GM19025 (cell line): ENCODE measurements at regions not wholly inside any gene's neighbourhood (a gene's known extent, or its start where the extent isn't known, plus 50 kb on each side); places are given as distances from the start of the nearest gene placed in this dataset.
"Not testable (repeated sequence)": the region's sequence is repeated elsewhere in the genome, so short reads cannot be mapped to it uniquely, and the experiment has no call there.

ENCODE experiments used
- ATAC-seq: cut with Tn5 transposase; IDR thresholded peaks from one replicate; pipeline ENCODE4 v1.9.1; 2021; ENCODE audit warnings: mild to moderate bottlenecking, low read depth, moderate library complexity; ENCODE audit not compliant: unreplicated experiment

DNA sequence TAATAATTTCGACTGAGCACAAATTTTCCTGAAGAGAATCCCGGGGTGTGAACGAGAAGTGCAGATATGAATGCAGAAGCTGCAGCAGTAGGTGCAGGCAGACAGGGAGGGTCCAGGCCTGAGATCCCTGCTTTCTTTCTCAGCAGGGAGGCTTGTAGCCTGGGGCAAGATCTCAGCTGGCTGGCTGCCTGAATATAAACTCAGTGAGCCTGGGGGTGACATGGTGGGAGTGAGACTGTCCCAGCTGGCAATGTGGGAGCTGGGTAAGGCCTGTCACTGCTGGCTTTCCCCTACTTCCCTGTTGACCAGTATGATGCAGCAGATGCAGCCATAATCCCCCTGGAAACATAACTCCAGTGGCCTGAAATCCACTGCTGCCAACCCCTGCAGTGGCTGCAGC, 325.2 kb downstream of the CETN3 start:
- ATAC-seq: no peak

GRCh38 chr5:90073026-90073570, 336.5 kb downstream of the CETN3 start:
- not testable (repeated sequence) for ATAC-seq

- ATAC-seq: no peak
Observed at GRCh38 chr5:90071656-90072055, 337.9 kb downstream of the CETN3 start.

DNA sequence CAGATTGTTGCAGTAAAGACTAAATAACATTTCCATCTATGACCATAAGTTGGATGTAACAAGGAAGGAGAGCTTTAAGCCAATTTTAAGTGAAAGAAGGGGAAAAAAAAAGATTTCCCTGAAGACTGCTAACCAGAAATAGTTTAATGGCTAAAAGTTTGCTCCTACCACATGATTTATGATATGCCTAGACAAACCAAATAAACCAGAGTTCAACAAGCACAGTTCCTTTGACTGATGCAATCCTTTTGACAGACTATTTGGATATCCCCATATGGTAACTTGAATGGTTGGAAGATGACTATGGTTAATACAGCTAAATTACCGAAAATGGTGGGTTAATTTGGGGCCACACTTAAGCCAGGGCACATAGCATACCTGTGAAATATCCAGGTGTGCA, 338.5 kb downstream of the CETN3 start:
- ATAC-seq: no peak

- ATAC-seq: no peak
Observed at GRCh38 chr5:90066920-90067319, 342.6 kb downstream of the CETN3 start.

DNA sequence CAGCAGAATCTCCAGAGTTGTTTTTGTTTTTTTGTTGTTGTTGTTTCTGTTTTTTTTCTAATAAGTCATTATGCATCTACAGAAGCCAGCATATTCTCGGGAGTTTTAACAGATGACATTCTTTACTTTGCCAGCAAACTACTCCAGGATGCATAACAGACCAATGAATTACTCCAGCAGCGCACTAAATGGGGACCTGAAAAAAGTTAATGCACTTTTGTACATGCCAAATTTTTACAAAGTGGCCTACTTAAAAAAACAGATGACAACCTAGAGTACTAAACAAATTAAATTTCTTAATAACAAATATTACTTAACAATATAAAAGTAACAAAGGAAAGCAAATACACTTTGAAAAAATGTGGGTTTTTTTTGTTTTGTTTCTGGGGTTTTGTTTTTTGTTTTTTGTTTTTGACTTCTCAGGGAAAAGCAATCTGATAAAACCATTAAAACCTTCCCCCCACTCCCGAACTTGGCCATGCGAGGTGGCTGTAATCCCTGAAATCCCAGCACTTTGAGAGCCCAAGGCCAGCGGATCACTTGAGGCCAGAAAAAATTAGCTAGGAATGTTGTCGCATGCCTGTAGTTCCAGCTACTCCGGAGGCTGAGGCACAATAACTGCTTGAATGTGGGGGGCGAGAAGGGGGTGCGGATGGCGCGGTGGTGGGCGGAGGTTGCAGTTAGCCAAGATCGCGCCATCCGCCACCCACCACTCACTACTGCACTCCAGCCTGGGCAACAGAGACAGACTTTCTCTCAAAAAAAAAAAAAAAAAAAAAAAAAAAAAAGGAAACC, 352.4 kb downstream of the CETN3 start:
- ATAC-seq: no peak

DNA sequence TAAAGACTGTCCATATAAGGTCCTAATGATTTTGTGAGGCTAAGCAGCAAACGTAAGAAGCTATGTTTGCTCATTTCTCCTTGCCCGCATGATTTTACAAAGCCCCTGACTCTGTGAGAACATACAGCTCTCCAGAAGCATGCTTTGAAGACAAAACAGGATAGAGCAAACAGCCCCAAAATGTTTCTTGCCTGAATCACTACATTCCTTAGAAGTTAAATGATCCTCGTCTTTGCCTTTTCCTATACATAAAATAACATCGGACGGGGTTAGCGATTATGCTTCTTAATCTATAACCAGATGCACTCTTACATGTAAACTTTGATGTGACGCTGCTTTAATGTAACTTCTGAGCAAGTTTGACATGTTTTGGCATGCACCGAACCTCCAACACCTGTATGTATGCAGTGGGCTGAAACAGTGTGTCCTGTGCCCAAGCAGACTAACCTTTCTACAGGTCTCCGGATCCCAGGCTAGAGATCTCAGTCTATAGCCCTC, 353.7 kb downstream of the CETN3 start:
- no peak for ATAC-seq

GRCh38 chr5:90054612-90055011, 354.9 kb downstream of the CETN3 start:
- no peak for ATAC-seq

DNA sequence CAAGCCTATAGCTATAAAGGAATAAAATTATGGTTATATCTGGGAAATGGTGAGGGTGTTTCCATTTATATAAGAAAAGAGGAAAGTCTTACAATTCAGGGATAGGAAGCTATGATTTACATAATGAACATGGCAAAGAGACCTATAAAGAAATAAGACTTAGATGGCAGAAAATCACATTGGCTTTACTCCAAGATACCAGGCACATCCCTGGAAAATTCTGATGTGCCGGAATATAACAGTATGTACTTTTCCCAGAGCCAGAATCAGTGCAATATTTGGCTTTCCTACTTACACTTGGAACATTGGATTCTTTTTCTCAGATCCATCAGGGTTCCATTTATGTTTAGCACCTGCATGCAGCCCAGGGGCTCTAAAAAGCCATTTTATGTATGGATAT, 357.8 kb downstream of the CETN3 start:
- no peak for ATAC-seq

DNA sequence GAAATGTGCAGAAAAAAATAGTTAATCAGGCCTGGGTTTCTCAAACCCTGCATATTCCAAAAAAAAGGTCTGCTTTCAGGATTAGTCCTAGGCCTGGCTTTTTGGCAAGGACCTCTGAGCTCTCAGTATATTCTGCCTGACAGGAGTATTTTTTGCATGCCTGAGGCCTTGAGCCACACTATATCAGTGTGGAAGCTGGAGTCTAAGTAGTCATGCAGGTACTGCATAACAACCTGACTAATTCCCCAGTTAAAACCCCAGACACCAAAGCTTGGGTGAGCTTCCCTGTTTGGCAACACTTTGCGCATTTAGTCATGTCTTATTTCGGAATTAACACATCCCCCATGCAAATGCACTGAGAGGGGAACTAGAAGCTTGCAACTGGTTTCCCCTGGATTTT, 359.5 kb downstream of the CETN3 start:
- no peak for ATAC-seq

GRCh38 chr5:90047113-90047512, 362.4 kb downstream of the CETN3 start:
- ATAC-seq: no peak

DNA sequence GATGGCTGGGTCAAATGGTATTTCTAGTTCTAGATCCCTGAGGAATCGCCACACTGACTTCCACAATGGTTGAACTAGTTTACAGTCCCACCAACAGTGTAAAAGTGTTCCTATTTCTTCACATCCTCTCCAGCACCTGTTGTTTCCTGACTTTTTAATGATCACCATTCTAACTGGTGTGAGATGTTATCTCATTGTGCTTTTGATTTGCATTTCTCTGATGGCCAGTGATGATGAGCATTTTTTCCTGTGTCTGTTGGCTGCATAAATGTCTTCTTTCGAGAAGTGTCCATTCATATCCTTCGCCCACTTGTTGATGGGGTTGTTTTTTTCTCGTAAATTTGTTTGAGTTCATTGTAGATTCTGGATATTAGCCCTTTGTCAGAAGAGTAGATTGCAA, 369.5 kb downstream of the CETN3 start:
- not testable (repeated sequence) for ATAC-seq

DNA sequence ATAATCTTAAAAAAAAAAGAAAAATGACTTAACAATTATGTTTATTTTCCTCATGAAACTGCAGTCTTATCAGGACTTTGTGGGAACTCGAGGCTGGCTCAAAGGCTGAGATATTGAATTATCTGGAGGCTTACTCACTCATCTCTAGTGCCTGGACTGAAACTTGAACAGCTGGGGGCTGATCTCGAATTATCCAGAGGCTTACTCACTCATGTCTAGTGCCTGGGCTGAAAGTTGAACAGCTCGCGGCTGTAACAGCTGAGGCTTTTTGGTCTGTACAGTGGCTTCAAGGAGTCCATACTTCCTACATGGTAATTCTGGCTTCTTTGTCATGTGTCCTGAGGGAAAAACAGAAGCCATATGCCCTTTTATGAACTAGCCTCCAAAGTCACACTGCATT, 371.9 kb downstream of the CETN3 start:
- no peak for ATAC-seq

- ATAC-seq: no peak
Observed at GRCh38 chr5:90022711-90023053, 386.9 kb downstream of the CETN3 start.

GRCh38 chr5:90022002-90022710, 387.4 kb downstream of the CETN3 start:
- no peak for ATAC-seq

DNA sequence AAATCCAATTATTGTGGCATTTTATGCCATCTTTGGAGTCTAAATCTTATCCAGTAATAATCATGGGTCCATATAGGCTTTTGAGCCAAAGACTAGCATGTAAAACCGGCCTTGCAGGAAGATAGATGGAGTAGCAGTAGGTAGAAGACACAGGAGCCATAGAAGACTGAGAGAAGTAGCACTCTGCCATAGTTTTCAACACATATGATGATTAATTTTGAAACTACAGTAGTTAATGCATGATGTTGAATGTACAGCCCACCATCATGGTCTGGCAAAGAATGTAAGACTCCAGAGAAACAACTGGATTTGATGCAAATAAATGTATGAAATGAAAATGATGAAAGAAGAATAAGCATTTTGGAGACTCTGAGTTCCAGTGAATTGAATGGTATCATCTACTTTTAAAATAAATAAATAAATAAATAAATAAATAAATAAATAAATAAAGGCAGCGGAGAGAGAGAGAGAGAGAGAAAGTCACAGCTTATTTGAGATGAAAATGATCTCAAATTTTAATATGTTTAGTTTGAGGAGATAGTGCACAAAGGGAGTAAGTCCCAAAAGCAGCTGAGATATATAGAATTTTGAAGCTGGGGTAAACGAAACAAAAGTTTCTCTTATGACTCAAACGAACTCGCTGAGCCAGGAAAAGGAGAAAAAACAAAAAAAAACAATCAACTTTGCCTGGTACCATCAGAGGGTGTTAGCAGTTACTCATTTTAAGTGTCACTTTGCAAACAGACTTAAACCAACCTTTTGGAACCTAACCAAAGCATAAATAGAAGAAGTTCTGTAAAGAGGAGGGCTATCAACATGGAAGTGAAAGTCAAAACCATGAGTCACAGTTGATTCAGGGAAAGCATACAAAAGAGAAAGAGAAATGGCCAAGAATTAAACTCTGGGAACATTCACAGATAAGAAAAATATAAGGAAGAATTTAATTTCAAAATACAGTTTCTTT, 388.7 kb downstream of the CETN3 start:
- peak; percentile 89 for ATAC-seq

GRCh38 chr5:90017239-90017638, 392.3 kb downstream of the CETN3 start:
- ATAC-seq: no peak

DNA sequence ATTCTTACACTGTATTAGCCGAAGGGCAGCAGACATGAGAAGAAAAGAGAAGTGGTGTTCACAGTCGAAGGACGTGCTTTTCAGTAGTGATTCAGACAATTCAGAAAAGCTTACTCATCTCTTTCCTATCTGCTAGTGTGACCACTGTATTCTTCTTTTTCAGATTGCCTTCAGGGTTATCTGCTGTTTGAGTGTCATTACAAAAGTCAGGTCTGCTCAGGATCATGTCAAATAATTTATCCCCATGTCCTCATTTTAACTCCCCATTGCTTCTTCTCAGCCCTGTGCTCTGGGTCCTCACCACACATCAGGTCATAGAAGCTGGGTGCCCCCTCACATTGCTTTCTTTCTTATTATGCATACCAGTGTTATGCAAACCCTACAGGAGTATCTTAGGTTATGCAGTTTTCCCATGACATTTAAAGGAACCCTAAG, 394.0 kb downstream of the CETN3 start:
- peak; percentile 74 for ATAC-seq

DNA sequence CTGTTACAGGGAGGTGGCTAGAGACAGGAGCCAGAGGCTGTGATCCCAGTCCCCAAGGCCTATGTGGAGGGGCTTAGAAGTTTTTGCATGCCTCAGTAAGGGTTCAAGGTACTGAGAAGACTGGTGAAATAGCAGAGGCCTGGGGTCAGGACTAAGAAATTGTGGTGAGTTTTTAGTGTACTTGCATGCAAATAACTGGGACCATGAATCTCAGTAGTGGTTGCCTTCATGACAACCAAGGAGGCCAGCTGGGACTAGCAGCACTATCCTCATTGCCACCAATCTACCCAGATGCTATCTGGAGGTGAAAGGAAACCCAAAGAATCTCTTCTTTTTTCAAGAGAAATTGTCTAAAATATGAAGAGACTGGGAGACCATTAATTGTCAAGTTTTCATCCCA, 395.1 kb downstream of the CETN3 start:
- peak; percentile 80 for ATAC-seq

- no peak for ATAC-seq
Observed at GRCh38 chr5:90000351-90000750, 409.2 kb downstream of the CETN3 start.
